Stimulated activated CD8-positive, alpha-beta memory T cell treated with anti-CD3 and anti-CD28 coated beads, Interleukin-15, amount 100 ng/mL, for 1 hour (primary cell): ENCODE measurements at regions not wholly inside any gene's neighbourhood (a gene's known extent, or its start where the extent isn't known, plus 50 kb on each side); places are given as distances from the start of the nearest gene placed in this dataset.

Experiments
- DNase-seq: peaks from one replicate; pipeline ENCODE4 v3.0.0-alpha.2; 2020; ENCODE audit warnings: low read depth

- no peak for DNase-seq
Measured at GRCh38 chr10:29925771-29926692, 133.4 kb downstream of the JCAD start.

DNA sequence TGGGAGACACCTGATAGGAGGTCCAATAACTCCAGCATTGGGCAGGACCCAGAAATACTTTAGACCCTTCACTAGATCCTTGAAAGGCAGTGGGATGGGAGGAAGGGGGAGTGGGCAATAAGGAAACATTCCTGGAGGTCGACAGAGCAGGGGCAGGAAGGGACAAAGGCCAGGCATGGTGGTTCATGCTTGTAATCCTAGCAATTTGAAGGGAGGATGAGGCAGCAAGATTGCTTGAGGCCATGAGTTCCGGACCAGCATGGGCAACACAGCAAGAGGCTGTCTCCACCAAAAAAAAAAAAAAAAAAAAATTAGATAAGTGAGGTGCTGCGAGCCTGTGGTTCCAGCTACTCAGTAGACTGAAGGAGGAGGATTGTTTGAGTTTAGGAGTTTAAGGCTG is 134.9 kb downstream of the JCAD start:
- no peak for DNase-seq

DNA sequence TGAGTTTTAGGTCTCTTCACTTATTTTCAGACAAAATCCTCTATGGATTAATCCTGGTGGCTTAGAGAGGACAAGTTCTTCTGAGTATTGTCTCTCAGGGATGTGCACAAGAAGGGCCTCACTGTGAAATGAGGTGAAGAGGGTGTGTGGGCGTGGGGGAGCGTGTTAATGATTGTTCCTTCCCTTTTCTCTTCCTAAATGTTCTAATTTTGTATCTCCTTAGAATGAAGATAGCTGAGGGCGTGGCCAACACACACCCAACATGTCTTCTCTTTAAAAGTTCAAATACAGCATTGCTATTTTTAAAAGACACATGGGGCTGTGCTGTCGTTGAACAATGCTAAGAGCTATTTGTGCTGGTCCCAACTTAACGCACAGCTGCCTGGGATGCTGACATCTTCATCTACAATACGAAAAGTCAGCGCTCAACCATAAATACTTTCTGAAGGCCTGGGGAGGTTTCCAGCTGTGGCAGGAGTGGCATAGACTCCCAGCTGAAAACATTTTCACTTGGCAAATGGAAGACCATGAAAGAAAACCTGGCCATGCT is 135.9 kb downstream of the JCAD start:
- no peak for DNase-seq

- DNase-seq = no peak
Measured at GRCh38 chr10:29922892-29923291, 136.5 kb downstream of the JCAD start.

- no peak for DNase-seq
Measured at GRCh38 chr10:29922226-29922625, 137.2 kb downstream of the JCAD start.

- DNase-seq = no peak
Measured at GRCh38 chr10:29921071-29921446, 138.3 kb downstream of the JCAD start.

GRCh38 chr10:29920408-29921070 is 138.8 kb downstream of the JCAD start:
- DNase-seq = no peak

DNA sequence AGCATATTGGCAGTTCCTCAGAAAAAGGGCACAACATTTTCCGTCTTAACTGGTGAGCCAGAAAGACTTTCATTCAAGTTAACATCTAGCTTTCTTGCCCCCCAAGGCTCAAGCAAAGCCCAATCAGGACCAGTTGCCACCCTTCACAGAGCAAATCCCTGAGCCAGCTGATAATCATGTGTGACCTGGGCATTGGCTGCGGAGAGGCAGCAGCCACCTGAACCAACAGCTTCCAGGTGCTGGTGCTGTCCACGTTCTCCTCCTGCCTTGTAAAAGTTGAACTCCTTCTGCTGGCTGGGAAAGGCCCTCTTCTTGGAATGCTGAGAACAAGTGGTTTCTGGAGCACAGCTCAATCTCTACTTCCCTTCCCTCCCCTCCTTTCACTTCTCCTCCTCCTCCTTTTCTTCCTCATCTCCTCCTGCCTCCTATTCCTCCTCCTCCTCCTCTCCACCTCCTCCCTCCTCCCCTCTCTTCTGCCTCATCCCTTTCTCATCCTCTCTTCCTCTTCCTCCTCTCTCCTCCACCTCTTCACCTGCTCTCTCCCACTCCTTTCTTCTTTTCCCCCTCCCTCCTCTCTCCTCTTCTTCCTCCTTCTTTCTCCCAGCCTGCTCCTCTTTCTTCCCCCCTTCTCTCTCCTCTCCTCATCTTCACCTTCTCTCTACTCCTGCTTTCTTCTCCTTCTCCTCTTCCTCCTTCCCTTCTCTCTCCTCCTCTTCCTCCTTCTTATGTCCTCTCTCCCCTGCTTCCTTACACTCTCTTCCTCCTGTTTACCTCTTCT is 140.6 kb downstream of the JCAD start:
- DNase-seq = no peak

DNA sequence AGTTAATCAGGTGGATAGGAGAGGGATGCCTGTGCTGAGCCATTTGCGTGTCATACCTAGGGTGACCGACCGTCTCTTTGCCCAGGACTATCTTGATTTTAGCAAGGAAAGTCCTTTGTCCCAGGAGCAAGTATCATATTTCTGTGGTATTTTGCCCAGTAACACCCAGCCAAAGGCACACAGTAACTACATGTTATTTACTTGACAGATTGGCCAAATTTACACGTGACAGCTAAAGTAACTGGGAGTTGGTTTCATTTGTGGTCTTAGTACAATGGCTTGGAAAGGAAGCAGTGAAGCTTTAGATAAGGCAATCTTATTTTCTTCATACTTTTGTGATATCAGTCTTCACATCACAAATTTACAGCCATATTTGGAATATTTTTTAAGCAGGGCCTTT is 142.1 kb downstream of the JCAD start:
- no peak for DNase-seq

DNA sequence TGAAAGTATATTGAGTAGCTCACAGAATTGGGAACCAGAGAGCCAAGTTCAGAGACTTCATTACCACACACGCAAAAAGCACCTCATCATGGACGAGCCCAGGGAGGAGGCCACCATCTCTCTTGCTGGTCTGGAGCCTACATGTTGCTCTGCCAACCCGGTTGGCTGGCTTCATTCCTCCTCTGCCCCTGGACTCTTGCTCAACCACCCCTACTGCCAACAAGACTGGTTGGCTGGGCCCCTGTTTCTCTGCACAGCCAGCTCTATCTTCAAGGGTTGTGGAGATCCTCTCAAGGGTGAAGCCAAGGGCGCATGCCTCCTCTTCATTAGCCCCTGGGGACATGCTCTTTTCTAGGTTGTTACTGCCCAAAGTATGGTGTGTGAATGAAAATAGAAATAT is 142.7 kb downstream of the JCAD start:
- DNase-seq = no peak

DNA sequence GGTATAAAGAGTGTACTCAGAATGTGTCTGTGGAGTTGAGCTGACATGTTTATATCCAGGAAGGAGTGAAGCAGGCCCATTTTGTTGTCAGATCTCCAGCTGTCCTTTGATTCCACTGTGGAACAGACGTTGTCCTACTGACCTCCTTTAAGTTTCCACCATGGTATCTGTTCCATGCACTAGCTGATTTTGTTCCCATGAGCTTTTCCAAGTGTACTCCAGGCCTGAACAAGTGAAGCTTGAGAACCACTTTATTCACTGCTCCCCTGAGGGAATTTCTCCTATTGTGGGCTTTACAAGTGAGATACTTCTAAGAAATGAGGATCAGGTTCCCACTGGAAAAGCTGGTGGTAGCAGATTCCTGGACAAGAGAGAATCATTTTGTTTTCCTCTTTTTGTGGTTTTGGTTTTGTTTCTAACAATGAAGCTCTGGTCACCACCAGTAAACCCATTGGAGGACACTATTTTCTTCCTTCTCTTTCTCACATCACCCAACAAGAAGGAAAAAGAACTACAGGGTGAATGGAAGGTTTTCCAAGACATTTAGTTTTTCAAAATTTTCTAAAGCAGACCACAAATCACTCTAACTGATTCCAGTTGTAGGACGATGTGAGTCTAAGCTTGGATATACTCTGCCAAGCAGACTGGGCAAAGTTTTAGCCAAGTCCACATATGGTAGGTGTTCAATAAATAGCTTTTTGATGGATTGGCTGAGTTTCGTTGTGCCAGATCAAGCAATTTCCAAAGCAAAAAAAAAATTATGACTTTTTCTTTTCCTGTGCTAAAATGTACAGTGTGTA is 144.2 kb downstream of the JCAD start:
- DNase-seq = no peak

- no peak for DNase-seq
Measured at GRCh38 chr10:29908962-29909361, 150.4 kb downstream of the JCAD start.

DNA sequence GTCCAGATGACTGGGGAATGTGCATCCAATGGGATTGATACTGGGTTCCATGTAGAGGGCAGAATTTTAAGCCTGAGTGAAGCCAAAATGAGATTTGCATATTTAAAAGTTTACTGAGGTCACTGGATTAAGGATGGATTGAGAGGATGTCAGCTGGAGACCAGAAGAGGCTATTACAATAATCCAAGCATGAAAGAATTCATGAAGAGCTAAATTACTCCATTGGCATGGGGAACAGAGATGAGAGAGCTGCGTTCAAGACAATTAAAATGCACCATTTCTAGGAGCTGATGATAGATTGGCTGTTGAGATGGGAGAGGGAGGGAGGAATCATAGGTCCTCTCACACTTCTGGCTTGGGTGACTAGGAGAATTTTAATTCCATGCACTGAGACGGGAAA is 158.5 kb downstream of the JCAD start:
- no peak for DNase-seq

DNA sequence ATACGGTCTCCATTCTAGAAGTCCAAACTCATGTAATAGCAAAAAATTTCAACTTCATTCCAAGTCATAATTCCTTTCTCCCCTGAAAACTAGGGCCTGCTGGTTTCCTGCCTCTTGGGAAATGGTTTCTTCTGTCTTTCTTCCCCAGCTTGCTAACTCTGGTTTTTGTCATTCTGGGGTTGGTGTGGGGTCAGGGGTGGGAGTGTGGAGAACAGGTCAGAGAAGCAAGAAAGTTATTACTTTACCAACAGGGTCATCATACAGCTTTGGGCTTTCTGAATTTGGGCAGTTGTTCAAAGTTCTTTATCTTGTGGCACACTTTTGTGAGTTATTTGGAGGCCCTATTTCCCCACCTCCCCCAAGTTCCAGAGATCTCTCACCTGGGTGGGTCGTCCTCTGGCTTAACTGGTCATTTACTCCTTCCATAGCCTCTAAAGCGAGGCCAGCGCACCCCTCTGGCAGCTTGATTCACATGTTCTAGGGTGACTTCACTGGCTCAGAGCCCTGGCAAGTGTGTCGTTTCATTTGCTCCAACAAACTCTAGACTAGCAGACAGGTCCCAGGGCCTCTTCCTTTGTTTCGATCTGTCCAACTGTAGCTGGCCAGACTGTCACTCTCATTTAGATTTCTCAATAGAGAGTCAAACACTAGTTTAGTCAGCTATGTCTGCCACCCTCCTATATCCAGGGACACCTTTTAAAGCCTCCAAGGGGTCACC is 161.2 kb downstream of the JCAD start:
- no peak for DNase-seq

- DNase-seq = no peak
Measured at GRCh38 chr10:29897430-29897829, 162.0 kb downstream of the JCAD start.

DNA sequence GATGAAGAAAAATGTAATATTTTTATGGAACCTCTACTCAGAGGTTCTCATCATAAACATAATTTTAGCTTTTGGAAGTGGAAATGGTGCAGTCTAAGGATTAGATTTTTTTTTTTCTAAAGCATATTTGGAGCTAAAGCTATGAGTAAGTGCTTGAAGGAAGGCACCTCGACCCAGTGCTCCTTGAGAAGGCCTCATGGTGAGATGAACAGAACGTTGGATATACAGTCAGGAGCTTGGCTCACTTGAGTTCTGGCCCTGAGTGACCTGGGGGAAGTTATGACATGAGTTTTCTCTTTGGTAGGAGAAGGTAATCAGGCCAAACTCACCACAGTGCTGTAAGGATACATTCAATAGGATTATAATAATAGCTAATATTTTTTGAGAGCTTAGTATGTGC is 163.3 kb downstream of the JCAD start:
- no peak for DNase-seq

DNA sequence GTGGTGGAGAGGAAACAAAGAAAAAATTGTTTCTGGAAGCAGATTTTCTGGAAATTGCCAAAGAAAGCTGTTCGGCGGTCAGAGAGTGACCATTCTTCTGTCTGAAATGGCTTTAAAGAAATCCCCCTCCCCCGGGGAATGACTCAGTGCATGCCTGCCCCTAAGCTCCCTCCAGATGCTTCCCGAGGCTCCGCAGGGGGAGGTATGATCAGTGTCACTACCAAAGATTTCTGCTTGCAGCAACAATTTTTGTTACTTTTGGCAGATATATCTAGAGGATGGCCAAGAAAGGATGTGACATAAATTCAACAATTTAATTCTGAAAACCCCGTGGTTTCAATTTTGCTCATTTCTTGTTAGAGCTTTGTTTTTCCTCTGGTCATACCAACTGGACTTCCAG is 163.9 kb downstream of the JCAD start:
- no peak for DNase-seq

DNA sequence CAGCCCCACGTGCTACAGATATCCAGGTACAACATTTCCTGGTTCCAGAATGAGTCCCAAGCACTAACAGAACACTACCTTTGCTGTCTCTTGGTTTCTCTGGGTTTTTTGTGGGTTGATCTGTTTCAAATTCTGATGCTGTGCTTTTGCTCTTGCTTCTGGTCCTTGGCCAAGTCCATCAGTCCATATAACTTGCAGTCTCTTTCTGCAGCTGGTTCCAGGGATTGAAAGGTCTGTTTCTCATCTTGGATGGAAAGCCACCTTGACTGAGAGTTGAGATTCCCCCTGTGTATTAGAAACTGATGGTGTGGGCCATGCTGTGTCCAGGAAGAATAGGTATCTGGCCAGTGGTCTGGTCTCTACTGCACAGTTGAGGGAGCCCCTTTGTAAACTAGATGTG is 171.1 kb downstream of the JCAD start:
- DNase-seq = no peak

GRCh38 chr10:29886299-29886698 is 173.1 kb downstream of the JCAD start:
- DNase-seq = no peak

- no peak for DNase-seq
Measured at GRCh38 chr10:29883231-29883630, 176.2 kb downstream of the JCAD start.

- DNase-seq = no peak
Measured at GRCh38 chr10:29882766-29883165, 176.6 kb downstream of the JCAD start.
